GM19397 (cell line): ENCODE measurements at regions not wholly inside any gene's neighbourhood (a gene's known extent, or its start where the extent isn't known, plus 50 kb on each side); places are given as distances from the start of the nearest gene placed in this dataset.

Source experiments
- ATAC-seq: cut with Tn5 transposase; IDR thresholded peaks from one replicate; pipeline ENCODE4 v1.9.1; 2021; ENCODE audit warnings: mild to moderate bottlenecking, moderate library complexity; ENCODE audit not compliant: unreplicated experiment

- no peak for ATAC-seq
Measured at GRCh38 chr21:24290151-24290833, 1317.0 kb downstream of the MRPL39 start.

GRCh38 chr21:24289539-24289938, 1317.7 kb downstream of the MRPL39 start:
- ATAC-seq, result no peak

- no peak for ATAC-seq
Measured at GRCh38 chr21:24280596-24280995, 1326.7 kb downstream of the MRPL39 start.

- no peak for ATAC-seq
Measured at GRCh38 chr21:24278711-24279110, 1328.6 kb downstream of the MRPL39 start.

GRCh38 chr21:24276204-24276603, 1331.1 kb downstream of the MRPL39 start:
- no peak for ATAC-seq

- ATAC-seq, result no peak
Measured at GRCh38 chr21:24275616-24276015, 1331.7 kb downstream of the MRPL39 start.

- no peak for ATAC-seq
Measured at GRCh38 chr21:24272521-24272938, 1334.8 kb downstream of the MRPL39 start.

GRCh38 chr21:24265987-24266386, 1341.3 kb downstream of the MRPL39 start:
- ATAC-seq, result no peak

- ATAC-seq, result no peak
Measured at GRCh38 chr21:24260751-24261150, 1346.5 kb downstream of the MRPL39 start.

GRCh38 chr21:24259241-24259640, 1348.0 kb downstream of the MRPL39 start:
- no peak for ATAC-seq

GRCh38 chr21:24255591-24255990, 1351.7 kb downstream of the MRPL39 start:
- ATAC-seq, result no peak

GRCh38 chr21:24225431-24225830, 1381.8 kb downstream of the MRPL39 start:
- no peak for ATAC-seq

- ATAC-seq, result no peak
Measured at GRCh38 chr21:24224422-24224821, 1382.9 kb downstream of the MRPL39 start.

- ATAC-seq, result no peak
Measured at GRCh38 chr21:24223624-24224023, 1383.7 kb downstream of the MRPL39 start.

GRCh38 chr21:24222676-24223075, 1384.6 kb downstream of the MRPL39 start:
- ATAC-seq, result no peak

GRCh38 chr21:24220446-24220845, 1386.8 kb downstream of the MRPL39 start:
- ATAC-seq, result no peak

- no peak for ATAC-seq
Measured at GRCh38 chr21:24217151-24217550, 1390.1 kb downstream of the MRPL39 start.

GRCh38 chr21:24210130-24210529, 1397.2 kb downstream of the MRPL39 start:
- ATAC-seq, result no peak

GRCh38 chr21:24208562-24209260, 1398.6 kb downstream of the MRPL39 start:
- ATAC-seq, result no peak

- ATAC-seq, result no peak
Measured at GRCh38 chr21:24205319-24205718, 1402.0 kb downstream of the MRPL39 start.

GRCh38 chr21:24204641-24205040, 1402.6 kb downstream of the MRPL39 start:
- no peak for ATAC-seq

- peak; percentile 68 for ATAC-seq
Measured at GRCh38 chr21:24200052-24200451, 1407.2 kb downstream of the MRPL39 start.

GRCh38 chr21:24197923-24198322, 1409.4 kb downstream of the MRPL39 start:
- ATAC-seq, result no peak
